Prostate gland (tissue), 2 donors: ENCODE measurements at regions not wholly inside any gene's neighbourhood (a gene's known extent, or its start where the extent isn't known, plus 50 kb on each side); places are given as distances from the start of the nearest gene placed in this dataset.
"Not testable (repeated sequence)": the region's sequence is repeated elsewhere in the genome, so short reads cannot be mapped to it uniquely, and the experiment has no call there.

Experiments
- POLR2A ChIP-seq: fragments of 450-650 bp; IDR thresholded peaks from one replicate; pipeline ENCODE4 v1.6.1; 2016; ENCODE audit warnings: antibody characterized with exemption, mild to moderate bottlenecking
- POLR2AphosphoS5 ChIP-seq: sonication (generic); formaldehyde crosslinking; IDR thresholded peaks from one replicate; pipeline ENCODE4 v1.6.1; 2017; ENCODE audit warnings: antibody characterized with exemption
- TF ChIP-seq, protein P1 (sequence below), 4 experiments: fragments of 200-600 bp in 2 of 4; fragments of 450-650 bp in 2 of 4; sonication (generic) in 2 of 4; IDR thresholded peaks; 1 replicate in 3 of 4; 2 replicates in 1 of 4; pipeline ENCODE4 v1.5.1; 2016 to 2019; ENCODE audit warnings: antibody characterized with exemption in 4 of 4, mild to moderate bottlenecking in 2 of 4, moderate library complexity in 2 of 4

DNA sequence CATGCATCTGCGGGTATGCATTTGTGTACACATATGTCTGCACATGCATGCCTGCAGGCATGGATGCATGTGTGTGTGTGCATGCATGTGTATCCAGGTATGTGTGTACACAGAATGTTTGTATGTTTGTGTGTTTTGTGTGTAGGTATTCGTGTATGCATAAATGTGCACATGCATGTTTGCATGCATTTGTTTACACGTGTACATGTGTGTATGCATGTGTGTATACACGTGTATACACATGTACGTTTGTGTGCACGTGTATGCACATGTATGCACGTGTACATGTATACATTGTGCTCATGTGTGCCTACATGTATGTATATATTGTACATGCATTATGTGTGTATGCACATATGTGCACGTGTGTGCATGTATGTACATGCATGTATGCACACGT lies 171.4 kb upstream of the ZNF322 start:
- TF ChIP-seq, protein P1, sequence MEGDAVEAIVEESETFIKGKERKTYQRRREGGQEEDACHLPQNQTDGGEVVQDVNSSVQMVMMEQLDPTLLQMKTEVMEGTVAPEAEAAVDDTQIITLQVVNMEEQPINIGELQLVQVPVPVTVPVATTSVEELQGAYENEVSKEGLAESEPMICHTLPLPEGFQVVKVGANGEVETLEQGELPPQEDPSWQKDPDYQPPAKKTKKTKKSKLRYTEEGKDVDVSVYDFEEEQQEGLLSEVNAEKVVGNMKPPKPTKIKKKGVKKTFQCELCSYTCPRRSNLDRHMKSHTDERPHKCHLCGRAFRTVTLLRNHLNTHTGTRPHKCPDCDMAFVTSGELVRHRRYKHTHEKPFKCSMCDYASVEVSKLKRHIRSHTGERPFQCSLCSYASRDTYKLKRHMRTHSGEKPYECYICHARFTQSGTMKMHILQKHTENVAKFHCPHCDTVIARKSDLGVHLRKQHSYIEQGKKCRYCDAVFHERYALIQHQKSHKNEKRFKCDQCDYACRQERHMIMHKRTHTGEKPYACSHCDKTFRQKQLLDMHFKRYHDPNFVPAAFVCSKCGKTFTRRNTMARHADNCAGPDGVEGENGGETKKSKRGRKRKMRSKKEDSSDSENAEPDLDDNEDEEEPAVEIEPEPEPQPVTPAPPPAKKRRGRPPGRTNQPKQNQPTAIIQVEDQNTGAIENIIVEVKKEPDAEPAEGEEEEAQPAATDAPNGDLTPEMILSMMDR (IDR thresholded peaks at IDR 0.05), result not testable (repeated sequence)
- TF ChIP-seq POLR2A, POLR2AphosphoS5: not testable (repeated sequence)
